Breast epithelium (tissue), 4 donors: ENCODE measurements at regions not wholly inside any gene's neighbourhood (a gene's known extent, or its start where the extent isn't known, plus 50 kb on each side); places are given as distances from the start of the nearest gene placed in this dataset.

Experiments used
- DNase-seq, 2 donors: peaks; one replicate each; pipeline ENCODE4 v3.0.0-alpha.2; 2019; ENCODE audit warnings: low spot score in 2 of 2
- H3K27ac ChIP-seq, 2 donors: fragments of 200-600 bp; sonication (generic) in 1 of 2; one replicate each; pipeline ENCODE4 v1.5.1; 2016 to 2019; ENCODE audit warnings: mild to moderate bottlenecking in 1 of 2
- H3K27me3 ChIP-seq, 2 donors: fragments of 200-600 bp; sonication (generic) in 1 of 2; one replicate each; pipeline versions ENCODE4 v1.5.1 to v1.6.0; 2017 to 2019; ENCODE audit warnings: control low read depth in 1 of 2, mild to moderate bottlenecking in 1 of 2
- H3K36me3 ChIP-seq: fragments of 200-600 bp; one replicate; pipeline ENCODE4 v1.5.1; 2019
- H3K4me1 ChIP-seq, 2 donors: fragments of 200-600 bp; sonication (generic); one replicate each; pipeline ENCODE4 v1.5.1; 2016 to 2019; ENCODE audit warnings: control low read depth in 1 of 2
- H3K4me3 ChIP-seq, 3 donors: fragments of 200-600 bp; sonication (generic); 1 replicate in 2 of 3; 2 replicates in 1 of 3; pipeline ENCODE4 v1.5.1; 2016 to 2019; ENCODE audit warnings: mild to moderate bottlenecking in 3 of 3, moderate library complexity in 2 of 3
- H3K9me3 ChIP-seq, 2 donors: fragments of 200-600 bp; sonication (generic) in 1 of 2; one replicate each; pipeline ENCODE4 v1.5.1; 2016 to 2019; ENCODE audit warnings: control low read depth in 1 of 2
- CTCF ChIP-seq, 3 donors: fragments of 450-650 bp; IDR thresholded peaks; one replicate each; pipeline ENCODE4 v1.5.1; 2016 to 2017; ENCODE audit warnings: antibody characterized with exemption in 3 of 3, mild to moderate bottlenecking in 3 of 3, moderate library complexity in 3 of 3
- POLR2A ChIP-seq: fragments of 450-650 bp; IDR thresholded peaks from one replicate; pipeline ENCODE4 v1.6.1; 2016; ENCODE audit warnings: antibody characterized with exemption, mild to moderate bottlenecking, moderate library complexity
- POLR2AphosphoS5 ChIP-seq, 3 donors: sonication (generic); formaldehyde crosslinking; IDR thresholded peaks; one replicate each; pipeline ENCODE4 v1.6.1; 2017; ENCODE audit warnings: antibody characterized with exemption in 3 of 3
- intact Hi-C: fragments of 100-400 bp; cut with DNase I; formaldehyde crosslinking; loops from one replicate; pipeline ENCODE4 v1.15.1; 2023; ENCODE audit warnings: low total_unique reads

GRCh38 chr7:109029866-109030265 lies 460.2 kb downstream of the DNAJB9 start:
- no peaks in the 10 kb centered on the region for H3K36me3 ChIP-seq
- intact Hi-C loops: no loop called here
- TF ChIP-seq CTCF (IDR thresholded peaks at IDR 0.05) (no peak), POLR2AphosphoS5 (IDR thresholded peaks at IDR 0.05) (no peak), POLR2A (no peak)

GRCh38 chr7:109044691-109045090 lies 475.0 kb downstream of the DNAJB9 start:
- Histone ChIP-seq H3K36me3 (no peaks in the 10 kb centered on the region), H3K27me3 (no peaks in the 10 kb centered on the region), H3K4me3 (no peak overlapping the region), H3K9me3 (no peaks in the 10 kb centered on the region), H3K27ac (no peak overlapping the region), H3K4me1 (no peaks in the 10 kb centered on the region)
- DNase-seq: no peak
- TF ChIP-seq POLR2AphosphoS5 (IDR thresholded peaks at IDR 0.05): no peak
- TF ChIP-seq POLR2A: no peak
- TF ChIP-seq CTCF (IDR thresholded peaks at IDR 0.05): no peak
- intact Hi-C loops: no loop called here

More at GRCh38 chr7:109029866-109030265, 460.2 kb downstream of the DNAJB9 start:
- H3K4me1 ChIP-seq: no peaks in the 10 kb centered on the region
- H3K9me3 ChIP-seq: no peaks in the 10 kb centered on the region
- no peak overlapping the region for H3K4me3 ChIP-seq
- no peak for DNase-seq
- H3K27ac ChIP-seq: no peak overlapping the region
- no peaks in the 10 kb centered on the region for H3K27me3 ChIP-seq

- Histone ChIP-seq H3K36me3 (no peaks in the 10 kb centered on the region), H3K4me1 (no peaks in the 10 kb centered on the region), H3K27ac (no peak overlapping the region), H3K4me3 (no peak overlapping the region), H3K9me3 (no peaks in the 10 kb centered on the region), H3K27me3 (no peaks in the 10 kb centered on the region)
- no peak for TF ChIP-seq POLR2AphosphoS5 (IDR thresholded peaks at IDR 0.05)
- TF ChIP-seq CTCF (IDR thresholded peaks at IDR 0.05): no peak
- no peak for TF ChIP-seq POLR2A
- no peak for DNase-seq
- intact Hi-C loops: no loop called here
Observed at GRCh38 chr7:109049366-109049765, 479.7 kb downstream of the DNAJB9 start.

- intact Hi-C loops: no loop called here
- TF ChIP-seq CTCF (IDR thresholded peaks at IDR 0.05) (no peak), POLR2AphosphoS5 (IDR thresholded peaks at IDR 0.05) (no peak), POLR2A (no peak)
- Histone ChIP-seq H3K27ac (no peak overlapping the region), H3K4me1 (no peaks in the 10 kb centered on the region), H3K4me3 (no peak overlapping the region), H3K9me3 (no peaks in the 10 kb centered on the region), H3K27me3 (no peaks in the 10 kb centered on the region), H3K36me3 (no peaks in the 10 kb centered on the region)
- DNase-seq: no peak
Observed at GRCh38 chr7:109059089-109059488, 489.4 kb downstream of the DNAJB9 start.

GRCh38 chr7:109062798-109063197 lies 493.1 kb downstream of the DNAJB9 start:
- no peak for DNase-seq
- H3K9me3 ChIP-seq: no peaks in the 10 kb centered on the region
- H3K4me3 ChIP-seq: no peak overlapping the region
- no peaks in the 10 kb centered on the region for H3K4me1 ChIP-seq
- no peak overlapping the region for H3K27ac ChIP-seq
- intact Hi-C loops: no loop called here
- no peaks in the 10 kb centered on the region for H3K27me3 ChIP-seq
- no peaks in the 10 kb centered on the region for H3K36me3 ChIP-seq
- no peak for TF ChIP-seq POLR2A
- no peak for TF ChIP-seq CTCF (IDR thresholded peaks at IDR 0.05)
- no peak for TF ChIP-seq POLR2AphosphoS5 (IDR thresholded peaks at IDR 0.05)
